HG03159 (cell line): ENCODE measurements at regions not wholly inside any gene's neighbourhood (a gene's known extent, or its start where the extent isn't known, plus 50 kb on each side); places are given as distances from the start of the nearest gene placed in this dataset.
"Not testable (repeated sequence)": the region's sequence is repeated elsewhere in the genome, so short reads cannot be mapped to it uniquely, and the experiment has no call there.

Experiments
- ATAC-seq: cut with Tn5 transposase; IDR thresholded peaks from one replicate; pipeline ENCODE4 v1.9.1; 2021; ENCODE audit warnings: mild to moderate bottlenecking, moderate library complexity; ENCODE audit not compliant: unreplicated experiment

DNA sequence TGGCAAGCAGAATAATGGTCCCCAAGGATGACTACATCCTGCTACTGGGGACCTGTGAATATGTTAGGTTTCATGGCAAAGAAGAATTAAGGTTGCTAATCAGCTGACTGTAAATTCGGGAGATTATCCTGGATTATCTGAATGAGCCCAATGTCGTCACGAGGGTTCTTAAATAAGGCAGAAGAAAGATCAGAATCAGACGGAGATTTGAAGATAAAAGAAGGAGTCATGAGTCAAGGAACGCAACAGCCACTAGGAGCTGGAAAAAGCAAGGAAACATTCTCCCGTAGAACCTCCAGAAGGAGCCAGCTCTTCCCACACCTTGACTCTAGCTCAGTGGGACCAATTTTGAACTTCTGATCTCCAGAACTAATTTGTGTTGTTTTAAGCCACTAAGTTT is 82.9 kb upstream of the APBB1IP start:
- ATAC-seq, result no peak

DNA sequence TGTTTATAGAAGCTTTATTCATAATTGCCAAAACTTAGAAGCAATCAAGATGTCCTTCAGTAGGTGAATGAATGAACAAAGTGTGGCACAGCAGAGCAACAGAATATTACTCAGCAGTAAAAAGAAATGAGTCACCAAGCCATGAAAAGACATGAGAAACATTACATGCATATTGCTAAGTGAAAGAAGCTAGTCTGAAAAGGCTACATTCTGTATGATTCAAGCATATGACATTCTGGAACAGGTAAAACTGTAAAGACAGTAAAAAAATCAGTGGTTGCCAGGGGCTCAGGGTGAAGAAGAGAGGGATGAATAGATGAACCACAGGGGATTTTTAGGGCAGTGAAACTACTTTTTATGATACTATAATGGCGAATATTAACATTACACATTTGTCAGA is 80.9 kb upstream of the APBB1IP start:
- ATAC-seq, result no peak

DNA sequence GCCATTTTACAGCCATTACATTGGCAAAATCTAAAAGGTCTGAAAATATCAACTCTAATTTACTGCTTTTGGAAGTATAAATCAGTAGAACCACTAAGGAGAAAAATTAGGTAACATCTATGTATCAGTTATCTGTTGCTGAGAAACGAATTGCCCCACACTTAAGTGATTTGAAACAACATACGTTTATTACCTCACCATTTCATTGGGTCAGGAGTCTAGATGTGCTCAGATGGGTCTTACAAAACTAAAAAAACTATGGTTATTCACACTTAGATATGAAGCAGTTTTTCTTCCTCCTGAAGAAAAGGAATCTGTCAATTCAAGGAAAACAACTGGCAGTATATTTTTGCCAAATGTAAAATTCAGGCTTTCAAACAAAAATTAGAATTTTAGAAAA is 80.1 kb upstream of the APBB1IP start:
- no peak for ATAC-seq

DNA sequence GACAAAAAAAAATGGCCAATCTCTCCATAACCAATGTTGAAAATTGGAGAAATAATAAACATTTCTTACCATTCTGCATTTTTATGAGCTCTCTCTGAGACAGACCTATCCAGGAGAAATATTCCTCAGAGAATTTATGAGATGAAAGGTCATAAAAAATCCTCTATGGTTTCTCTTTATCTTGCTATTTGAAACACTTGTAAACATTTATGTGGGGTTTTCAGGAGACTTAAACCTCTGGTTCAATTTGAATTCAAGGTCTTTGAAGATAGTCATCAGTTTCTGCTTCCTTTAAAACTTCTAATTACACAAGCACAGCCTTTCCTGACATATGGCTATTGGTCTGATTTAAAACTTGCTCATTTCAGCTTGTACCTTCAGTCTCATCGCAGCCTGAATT is 78.5 kb upstream of the APBB1IP start:
- ATAC-seq, result no peak

- no peak for ATAC-seq
These were observed 76.8 kb upstream of the APBB1IP start for GRCh38 chr10:26361351-26361750.

GRCh38 chr10:26361971-26362370 is 76.2 kb upstream of the APBB1IP start:
- ATAC-seq, result no peak

DNA sequence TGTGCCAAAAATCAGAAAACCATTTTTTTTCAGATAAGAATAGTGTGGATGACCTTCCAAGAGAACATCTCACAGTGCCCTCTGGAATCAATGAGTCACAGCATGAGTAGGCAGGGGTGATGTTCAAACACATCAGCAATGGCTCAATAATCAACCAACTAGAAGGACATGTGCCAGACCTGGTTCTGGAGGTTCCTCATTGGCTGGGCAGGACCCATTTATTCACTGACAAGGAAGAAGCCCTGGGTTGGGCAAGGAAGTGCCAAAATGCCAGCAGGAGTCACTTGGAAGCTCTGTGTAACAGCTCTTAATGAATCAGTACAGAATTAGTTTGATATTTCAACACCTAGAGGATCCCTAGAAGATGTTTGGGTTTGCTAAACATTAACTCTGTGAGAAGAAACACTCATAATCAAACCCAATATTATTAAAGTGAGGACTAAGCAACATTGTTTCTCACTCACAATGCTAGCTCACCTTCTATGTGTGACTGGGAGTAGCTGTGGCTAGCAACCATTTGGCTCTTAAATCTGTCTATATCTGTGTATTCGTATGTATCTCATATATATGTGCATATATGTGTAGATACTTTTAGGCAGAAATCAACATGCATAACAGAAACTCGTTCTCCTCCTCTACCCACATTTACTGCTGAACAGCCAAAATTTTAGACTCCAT is 72.3 kb upstream of the APBB1IP start:
- ATAC-seq, result no peak

- not testable (repeated sequence) for ATAC-seq
These were observed 71.1 kb upstream of the APBB1IP start for GRCh38 chr10:26367035-26367434.

GRCh38 chr10:26367771-26368170 is 70.4 kb upstream of the APBB1IP start:
- no peak for ATAC-seq

DNA sequence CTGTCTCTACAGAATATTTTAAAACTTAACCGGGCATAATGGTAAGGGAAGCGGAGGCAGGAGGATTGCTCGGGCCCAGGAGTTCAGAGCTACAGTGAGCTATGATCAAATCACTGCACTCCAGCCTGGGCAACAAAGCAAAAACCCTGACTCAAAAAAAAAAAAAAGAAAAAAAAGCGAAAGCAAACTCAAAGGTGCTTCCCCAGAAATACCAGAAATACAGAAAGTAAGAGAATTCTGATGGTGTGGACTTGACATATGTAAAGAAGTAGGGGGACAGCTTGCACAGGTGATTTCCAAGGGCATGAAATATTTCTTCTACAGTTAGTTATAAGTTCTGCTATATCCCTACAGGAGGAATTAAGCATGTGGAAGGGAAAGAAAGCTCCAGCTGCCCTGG is 69.7 kb upstream of the APBB1IP start:
- ATAC-seq, result no peak

DNA sequence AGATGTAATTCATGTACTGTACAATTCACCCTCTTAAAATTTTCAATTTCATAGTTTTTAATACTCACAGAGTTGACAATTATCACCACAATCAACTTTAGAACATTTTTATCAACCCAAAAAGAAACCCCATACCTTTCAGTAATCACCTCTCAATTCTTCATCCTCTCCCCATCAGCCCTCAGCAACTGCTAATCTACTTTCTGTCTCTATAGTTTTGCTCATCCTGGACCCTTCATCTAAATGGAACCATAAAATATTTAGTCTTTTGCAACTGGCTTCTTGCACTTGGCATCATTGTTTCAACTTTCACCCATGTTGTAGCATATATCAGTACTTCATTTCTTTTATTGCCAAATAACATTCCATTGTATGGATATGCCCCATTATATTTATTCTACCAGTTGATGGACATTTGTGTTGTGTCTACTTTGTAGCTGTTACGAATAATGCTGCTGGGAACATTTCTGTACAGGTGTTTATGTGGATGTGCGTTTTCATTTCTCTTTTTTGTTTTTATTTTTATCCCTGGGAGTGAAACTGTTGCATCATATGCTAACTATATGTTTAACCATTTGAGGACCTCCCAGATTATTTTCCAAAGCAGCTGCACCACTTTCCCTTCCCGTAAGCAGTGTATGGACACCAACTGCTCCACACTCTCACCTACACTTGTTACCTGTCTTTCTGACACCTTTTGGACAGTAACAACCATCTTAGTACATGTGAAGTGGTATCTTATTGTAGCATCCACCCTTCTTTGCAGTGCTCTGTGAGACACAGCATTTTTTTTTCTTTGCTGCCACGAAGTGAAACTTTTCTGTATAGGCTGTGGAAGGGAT is 65.4 kb upstream of the APBB1IP start:
- ATAC-seq, result peak; percentile 61

DNA sequence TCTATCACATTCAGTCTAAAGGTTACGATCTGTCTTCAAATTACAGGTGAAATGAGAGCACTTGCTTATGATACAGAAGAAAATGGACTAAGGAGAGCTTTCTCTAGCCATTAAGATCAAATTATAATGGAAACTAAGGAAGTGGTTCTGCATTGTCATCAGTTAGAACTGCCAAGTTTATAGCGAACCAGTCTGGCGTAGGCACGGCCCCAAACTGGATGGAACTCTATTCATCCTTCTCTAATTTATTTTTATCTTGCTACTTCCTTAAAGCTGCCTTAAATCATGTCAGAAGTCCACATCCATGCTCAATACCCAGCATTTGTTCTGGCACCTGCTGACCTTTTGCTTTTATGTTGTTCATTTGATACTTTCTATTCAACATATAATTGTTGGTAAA is 63.7 kb upstream of the APBB1IP start:
- ATAC-seq, result no peak

DNA sequence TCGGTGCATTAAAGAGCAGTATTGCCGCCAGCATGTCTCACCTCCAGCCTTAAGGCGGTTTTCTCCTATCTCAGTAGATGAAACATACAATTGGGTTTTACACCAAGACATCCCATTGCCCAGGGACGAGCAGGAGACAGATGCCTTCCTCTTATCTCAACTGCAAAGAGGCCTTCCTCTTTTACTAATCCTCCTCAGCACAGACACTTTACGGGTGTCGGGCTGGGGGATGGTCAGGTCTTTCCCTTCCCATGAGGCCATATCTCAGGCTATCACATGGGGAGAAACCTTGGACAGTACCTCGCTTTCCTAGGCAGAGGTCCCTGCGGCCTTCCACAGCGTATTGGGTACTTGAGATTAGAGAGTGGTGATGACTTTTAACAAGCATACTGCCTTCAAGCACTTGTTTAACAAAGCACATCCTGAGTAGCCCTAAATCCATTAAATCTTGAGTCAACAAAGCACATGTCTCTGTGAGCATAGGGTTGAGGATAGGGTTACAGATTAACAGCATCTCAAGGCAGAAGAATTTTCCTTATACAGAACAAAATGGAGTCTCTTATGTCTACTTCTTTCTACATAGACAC is 60.8 kb upstream of the APBB1IP start:
- ATAC-seq, result not testable (repeated sequence)

- ATAC-seq, result no peak
These were observed 59.3 kb upstream of the APBB1IP start for GRCh38 chr10:26378861-26379294.

- ATAC-seq, result no peak
These were observed 57.3 kb upstream of the APBB1IP start for GRCh38 chr10:26380815-26381214.

DNA sequence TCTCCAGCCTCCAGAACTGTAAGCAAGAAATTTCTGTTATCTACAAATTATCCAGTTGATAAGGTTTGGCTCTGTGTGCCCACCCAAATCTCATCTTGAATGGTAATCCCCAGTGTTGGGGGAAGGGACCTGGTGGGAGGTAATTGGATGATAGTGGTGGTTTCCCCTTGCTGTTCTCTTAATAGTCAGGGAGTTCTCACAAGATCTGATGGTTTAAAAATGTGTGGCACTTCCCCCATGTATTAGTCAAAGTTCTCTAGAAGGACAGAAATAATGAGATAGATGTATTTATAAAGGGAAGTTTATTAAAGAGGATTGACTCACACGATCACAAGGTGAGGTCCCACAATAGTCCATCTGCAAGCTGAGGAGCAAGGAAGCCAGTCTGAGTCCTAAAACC is 56.2 kb upstream of the APBB1IP start:
- ATAC-seq, result no peak

DNA sequence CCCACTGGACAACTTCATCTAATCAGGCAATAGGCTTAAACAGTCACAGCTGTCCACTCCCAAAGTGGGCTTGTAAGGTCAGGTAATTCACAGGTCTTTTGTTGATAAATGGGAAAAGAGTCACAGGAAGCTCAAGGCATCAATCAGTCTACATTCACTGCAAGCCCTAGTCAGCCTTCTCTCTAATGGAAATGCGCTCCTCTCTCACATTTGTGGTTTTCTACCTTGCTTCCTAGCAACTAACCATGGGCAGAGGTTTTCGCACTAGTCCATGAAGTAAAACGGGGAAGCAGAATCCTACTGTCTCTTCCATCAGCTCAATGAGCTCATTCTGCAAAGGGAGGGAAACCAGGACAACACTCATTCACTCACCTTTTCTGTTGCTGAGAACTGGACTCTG is 53.5 kb upstream of the APBB1IP start:
- no peak for ATAC-seq

GRCh38 chr10:26385443-26385842 is 52.7 kb upstream of the APBB1IP start:
- no peak for ATAC-seq

GRCh38 chr10:26386781-26387180 is 51.4 kb upstream of the APBB1IP start:
- ATAC-seq, result no peak
